ENCODE measurements at regions not wholly inside any gene's neighbourhood (a gene's known extent, or its start where the extent isn't known, plus 50 kb on each side); places are given as distances from the start of the nearest gene placed in this dataset.

- TF ChIP-seq ZNF462 (CRISPR knock-in tag; IDR thresholded peaks at IDR 0.05) (no peak), EZH2phosphoT487 (IDR thresholded peaks at IDR 0.05; ENCODE audit: unreplicated experiment) (no peak), EZH2 (IDR thresholded peaks at IDR 0.05; ENCODE audit: low read depth, unreplicated experiment) (no peak), CTCF (conservative IDR thresholded peaks at IDR 0.05; ENCODE audit: low read depth in 2 of 2) (no peak), ZNF114 (CRISPR knock-in tag; IDR thresholded peaks at IDR 0.05) (no peak)
Observed at GRCh38 chr11:116422556-116422955, 350.2 kb downstream of the BUD13 start (continued).

- no peaks in the 10 kb centered on the region for H3K36me3 ChIP-seq (ENCODE audit: insufficient read depth)
- H3K9me3 Mint-ChIP-seq = peaks cover 16% of the 10 kb centered on the region
- H3F3A ChIP-seq (replicated peaks; ENCODE audit: low read depth) = no peaks in the 10 kb centered on the region
- DNase-seq (ENCODE audit: low spot score) = no peak
- H3K27me3 Mint-ChIP-seq (ENCODE audit: insufficient read depth, low read depth, poor library complexity) = peaks cover 6% of the 10 kb centered on the region
- no peaks in the 10 kb centered on the region for H4K20me1 ChIP-seq (replicated peaks; ENCODE audit: insufficient read depth)
- H3K9me2 ChIP-seq (ENCODE audit: insufficient read depth) = no peaks in the 10 kb centered on the region
- H2AFZ ChIP-seq = no peak overlapping the region
- H3K79me2 ChIP-seq (replicated peaks; ENCODE audit: insufficient read depth) = no peaks in the 10 kb centered on the region
- no peak overlapping the region for H3K4me3 ChIP-seq
- H3K4me3 Mint-ChIP-seq = no peak overlapping the region
- H3K27ac ChIP-seq (ENCODE audit: low read depth) = no peak overlapping the region
- ATAC-seq = peak; percentile 19; the same call in 2 of the 3 replicates
- H3K4me2 ChIP-seq = peak overlapping the region; percentile 48
- peaks cover 22% of the 10 kb centered on the region for H3K4me1 Mint-ChIP-seq
- H3K4me1 ChIP-seq (ENCODE audit: insufficient read depth) = peaks cover 11% of the 10 kb centered on the region; the same call in 1 of the 2 replicates
- H3K36me3 Mint-ChIP-seq (ENCODE audit: low read depth) = peaks cover 6% of the 10 kb centered on the region; the same call in 2 of the 3 replicates
- no peak overlapping the region for H3K27ac Mint-ChIP-seq
- H3K27me3 ChIP-seq (ENCODE audit: insufficient read depth) = no peaks in the 10 kb centered on the region
- TF ChIP-seq ZNF462 (CRISPR knock-in tag; IDR thresholded peaks at IDR 0.05) (no peak), POLR2AphosphoS5 (IDR thresholded peaks at IDR 0.05; ENCODE audit: low read depth) (no peak)
Observed at GRCh38 chr11:116421529-116422185, 351.1 kb downstream of the BUD13 start.
